GM19238 (cell line): ENCODE measurements at regions not wholly inside any gene's neighbourhood (a gene's known extent, or its start where the extent isn't known, plus 50 kb on each side); places are given as distances from the start of the nearest gene placed in this dataset.

ENCODE experiments used
- DNase-seq: peaks from one replicate; pipeline ENCODE4 v3.0.0; 2011; ENCODE audit warnings: low spot score; ENCODE audit not compliant: insufficient read length

DNA sequence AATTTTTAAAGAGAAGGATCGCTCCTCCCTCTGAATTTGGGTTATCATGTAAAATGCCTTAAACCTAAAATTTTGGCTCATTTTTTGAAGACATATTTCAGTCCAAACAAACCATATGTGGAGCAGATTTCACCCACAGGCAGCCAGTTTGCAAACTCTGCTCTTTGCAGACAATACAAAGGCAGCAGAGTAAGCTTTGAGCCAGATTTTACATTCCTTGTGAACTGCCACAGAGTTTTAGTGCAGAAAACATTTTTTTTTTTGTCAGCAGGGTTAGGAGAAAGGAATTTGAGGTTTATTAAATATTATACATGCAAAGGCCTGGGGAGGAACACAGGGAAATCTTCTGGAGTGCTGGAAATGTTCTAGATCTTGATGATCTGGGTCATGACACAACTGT lies 171.9 kb upstream of the FN1 start:
- DNase-seq = no peak

DNA sequence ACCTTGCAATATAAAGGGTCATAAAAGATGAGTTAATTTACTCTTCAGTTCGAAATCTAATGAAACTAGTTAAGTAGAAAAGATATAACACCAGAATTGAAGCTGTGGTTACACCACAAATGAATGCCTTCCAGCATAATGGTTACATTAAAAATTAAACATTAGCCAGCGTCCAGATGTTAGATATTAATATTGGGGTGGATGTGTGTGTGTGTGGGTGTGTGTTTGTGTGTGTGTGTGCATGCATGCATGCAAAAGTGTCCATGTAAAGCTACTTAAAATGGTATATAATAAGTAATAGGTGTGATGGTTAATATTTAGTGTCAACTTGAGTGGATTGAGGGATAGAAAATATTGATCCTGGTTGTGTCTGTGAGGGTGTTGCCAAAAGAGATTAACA lies 170.4 kb upstream of the FN1 start:
- DNase-seq = no peak

DNA sequence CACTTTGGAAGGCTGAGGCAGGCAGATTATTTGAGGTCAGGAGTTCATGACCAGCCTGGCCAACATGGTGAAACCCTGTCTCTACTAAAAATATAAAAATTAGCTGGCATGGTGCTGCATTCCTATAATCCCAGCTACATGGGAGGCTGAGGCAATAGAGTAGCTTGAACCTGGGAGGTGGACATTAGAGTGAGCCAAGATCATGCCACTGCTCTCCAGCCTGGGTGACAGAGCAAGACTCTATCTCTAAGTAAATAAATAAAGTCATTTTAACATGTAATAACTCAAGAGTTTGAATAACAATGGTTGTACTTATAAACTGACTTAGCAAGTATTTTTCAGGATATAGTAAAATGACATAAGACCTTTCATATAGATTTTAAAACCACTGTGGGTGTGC lies 169.3 kb upstream of the FN1 start:
- DNase-seq = no peak

DNA sequence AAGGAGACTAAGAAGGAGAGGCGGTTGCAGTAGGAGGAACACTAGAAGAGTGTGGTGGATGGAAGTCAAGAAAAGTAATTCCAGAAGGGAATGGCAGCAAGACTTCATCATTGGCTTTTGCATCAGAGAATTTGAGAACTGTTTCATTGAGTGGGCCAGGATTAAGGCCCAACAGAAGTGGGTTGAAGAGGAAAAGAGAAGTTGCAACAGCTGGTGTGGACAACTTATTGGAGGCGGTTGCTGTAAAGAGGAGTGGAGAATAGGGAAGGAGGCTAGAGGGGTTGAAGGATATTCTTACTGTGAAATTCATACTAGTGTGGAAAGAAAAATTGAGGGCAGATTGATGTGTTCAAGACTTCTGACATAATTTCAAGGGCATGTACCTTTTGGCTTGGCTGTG lies 168.7 kb upstream of the FN1 start:
- DNase-seq = no peak

DNA sequence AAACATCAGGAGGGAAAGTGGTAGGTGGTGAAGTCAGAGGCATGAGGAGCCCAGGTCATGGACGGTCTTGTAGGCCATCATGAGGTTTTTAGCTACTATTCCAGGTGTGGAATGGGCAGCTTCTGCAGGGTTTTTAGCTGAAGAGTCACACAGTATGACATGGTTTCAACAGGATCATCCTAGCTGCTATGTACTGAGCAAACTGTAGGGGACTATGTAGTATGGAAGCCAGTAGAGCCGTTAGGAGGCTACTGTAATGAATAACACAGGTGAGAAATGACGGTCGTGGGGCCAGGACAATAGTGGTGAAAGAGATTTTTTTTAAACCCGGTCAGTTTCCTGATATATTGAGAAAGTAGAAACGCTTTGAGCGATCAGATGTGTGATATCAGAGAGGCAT lies 167.6 kb upstream of the FN1 start:
- DNase-seq = no peak

DNA sequence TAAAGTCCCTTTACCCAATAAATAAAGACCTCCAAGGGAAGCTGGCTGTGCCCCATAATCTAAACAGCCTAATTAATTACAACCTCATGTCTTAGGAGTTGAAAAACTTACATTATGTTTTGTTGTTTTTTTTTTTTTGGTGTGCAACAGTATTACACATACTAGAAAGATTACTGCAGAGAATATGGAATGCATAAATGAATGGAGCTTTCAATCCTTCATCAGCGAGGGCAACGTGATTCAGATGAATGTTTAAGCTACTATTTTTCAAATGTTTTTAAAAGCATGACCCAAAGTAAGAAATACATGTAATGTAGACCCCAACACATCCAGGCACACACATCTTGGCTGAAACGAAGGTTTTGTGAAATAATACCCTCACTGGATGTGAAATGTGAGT lies 167.1 kb upstream of the FN1 start:
- no peak for DNase-seq

DNA sequence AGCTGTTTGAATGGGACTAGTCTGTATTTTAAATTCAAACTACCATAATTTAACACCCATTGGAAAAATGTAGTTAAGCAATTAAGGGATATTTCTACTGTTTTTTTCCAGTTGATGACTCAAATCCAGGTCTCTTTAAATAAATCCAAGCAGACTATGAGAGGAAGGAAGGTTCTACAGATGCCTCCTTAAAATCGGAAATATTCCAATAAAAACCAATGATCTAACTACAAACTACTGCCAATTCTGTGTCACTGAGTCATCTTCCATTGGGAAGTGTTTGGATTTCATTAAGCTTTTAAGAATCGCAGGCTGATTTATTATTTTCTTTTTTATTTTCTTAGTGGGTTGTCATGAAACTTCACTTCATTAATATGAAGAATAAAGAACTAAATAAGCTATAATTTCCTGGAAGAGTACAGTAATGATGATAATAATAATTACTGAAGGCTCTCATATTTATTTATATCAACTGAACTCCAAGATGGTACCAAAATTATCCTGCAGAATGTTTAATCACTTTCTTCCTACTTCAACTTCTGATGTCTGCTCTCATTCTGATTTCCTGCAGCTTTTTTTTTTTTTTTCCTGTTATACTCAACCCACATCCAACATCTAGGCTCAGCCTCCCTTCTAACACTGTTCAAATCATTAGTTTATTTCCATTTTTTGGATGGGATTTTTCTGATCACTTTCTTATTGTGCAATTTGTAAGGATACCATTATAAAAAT lies 166.3 kb upstream of the FN1 start:
- DNase-seq = no peak

DNA sequence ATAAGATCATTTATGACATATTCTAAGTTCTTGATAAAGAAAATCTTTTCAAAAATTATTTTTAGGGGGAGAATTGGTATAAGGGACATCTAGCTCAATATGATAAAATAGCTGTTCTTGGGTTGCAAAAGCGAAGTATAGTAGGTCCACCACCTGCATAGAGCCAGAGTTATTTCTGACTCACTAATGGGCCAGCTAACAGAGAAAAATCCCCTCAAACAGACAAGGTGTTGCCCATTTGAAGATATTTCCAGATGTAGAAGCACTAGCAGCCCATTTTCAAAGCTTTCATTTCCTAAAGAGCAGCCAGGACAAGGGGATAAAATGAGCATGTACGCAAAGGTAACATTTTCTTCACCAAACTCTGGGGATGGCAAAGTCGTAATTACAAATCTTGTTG lies 165.7 kb upstream of the FN1 start:
- DNase-seq = no peak

DNA sequence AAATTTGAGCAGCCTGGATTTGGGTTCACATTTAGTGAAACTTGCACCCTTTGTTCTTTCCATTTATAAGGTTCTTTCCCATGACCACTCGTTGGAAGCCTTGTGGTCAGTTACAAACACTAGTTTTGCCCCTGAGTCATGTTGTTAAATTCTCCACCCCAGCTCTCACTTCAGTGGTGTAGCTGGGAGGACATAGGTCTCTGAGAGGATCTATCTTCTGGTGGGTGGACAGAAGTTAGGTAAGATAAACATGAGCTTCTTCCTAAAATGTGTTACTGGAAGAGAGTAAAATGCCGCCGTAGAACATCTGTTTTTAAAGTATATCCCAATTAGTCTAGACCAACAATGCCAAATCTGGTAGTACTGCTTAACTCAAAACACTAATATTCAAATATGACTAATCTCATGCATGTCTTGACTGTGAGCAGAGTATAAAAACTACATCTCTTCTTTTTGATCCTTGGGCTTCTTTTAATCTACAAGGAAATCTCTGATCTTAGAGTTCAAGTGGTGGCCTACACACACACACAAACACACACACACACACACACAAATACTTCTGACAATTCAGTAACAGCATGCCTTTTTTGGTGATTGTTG lies 162.6 kb upstream of the FN1 start:
- DNase-seq = no peak

DNA sequence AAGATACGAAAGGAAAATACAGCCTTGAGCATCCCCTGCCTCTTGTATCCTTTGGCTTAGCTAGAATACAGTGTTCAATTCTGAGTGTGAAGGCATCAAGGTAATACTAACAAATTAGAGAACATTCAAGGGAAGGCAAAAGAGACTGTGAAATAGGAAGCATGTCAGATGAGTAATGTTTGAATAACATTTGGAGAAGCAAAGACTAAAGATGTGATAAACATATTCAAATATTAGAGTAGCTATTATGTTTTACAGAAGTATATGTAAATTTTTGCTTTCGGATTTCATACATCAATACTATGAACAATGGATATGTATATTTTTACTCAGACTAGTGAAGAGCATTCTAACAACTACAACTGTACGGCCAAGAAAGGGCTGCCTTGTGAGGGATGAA lies 161.7 kb upstream of the FN1 start:
- DNase-seq = no peak

DNA sequence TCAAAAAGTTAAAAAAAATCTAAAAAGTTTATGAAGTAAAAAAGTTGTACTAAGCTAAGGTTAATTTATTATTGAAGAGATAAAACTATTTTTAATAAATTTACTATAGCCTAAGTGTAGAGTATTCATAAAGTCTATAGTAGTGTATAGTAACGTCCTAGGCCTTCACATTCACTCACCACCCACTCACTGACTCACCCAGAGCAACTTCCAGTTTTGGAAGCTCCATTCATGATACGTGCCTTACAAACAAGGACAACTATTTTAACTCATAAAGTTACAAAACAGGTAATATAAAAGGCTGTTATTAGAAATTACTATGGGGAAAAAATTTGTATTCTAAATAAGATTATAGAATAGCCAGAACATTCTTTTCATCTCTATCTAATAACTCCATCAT lies 158.9 kb upstream of the FN1 start:
- DNase-seq = no peak

DNA sequence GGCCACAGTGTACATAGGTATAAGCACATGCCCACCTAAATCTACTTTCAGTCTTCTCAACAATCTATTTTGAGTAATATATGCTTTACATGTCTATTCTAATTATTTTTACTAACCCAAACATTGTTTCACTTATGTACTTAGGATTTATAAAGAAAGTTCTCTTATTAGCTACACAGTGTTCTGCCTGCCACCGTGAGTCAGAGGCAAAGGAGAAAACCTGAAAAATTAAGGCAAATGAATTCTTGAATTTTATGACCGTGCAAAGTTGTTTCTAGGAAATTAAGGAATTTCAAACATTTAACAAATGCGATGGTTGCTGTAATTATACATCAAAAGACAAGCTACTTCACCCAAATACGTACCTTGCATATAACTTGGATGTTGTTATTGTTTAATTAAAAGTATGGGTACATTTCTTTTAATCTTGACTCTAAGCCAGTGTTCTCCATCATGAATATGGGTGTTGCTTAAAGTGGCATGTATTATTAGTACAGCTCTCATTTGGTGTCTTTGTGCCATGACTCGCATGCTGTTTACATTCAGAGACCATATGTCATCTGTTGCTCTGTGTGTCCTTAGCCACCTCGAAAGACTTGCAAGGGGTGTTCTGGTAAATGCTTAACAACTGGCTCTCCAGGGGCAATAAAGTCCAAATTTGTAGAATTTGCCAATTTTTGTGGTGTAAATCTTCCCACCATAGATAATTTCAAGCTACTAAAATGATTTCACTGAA lies 154.3 kb upstream of the FN1 start:
- DNase-seq = no peak

DNA sequence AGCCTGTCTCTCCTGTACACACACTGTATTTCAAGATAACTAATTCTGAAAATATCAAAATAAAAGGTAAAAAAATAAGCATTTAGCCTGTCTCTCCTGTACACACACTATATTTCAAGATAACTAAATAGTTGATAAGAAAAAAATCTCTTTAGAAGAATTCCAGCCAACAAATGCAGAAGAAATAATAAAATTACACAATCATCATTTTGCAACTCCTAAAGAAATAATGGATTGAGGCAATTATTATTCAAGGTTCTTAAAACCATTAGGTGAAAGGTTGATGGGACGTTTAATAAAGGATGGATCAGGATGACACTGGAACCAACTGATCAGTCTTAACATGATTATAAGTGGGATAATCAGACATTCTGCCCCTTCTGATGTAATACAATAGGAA lies 148.0 kb upstream of the FN1 start:
- no peak for DNase-seq

DNA sequence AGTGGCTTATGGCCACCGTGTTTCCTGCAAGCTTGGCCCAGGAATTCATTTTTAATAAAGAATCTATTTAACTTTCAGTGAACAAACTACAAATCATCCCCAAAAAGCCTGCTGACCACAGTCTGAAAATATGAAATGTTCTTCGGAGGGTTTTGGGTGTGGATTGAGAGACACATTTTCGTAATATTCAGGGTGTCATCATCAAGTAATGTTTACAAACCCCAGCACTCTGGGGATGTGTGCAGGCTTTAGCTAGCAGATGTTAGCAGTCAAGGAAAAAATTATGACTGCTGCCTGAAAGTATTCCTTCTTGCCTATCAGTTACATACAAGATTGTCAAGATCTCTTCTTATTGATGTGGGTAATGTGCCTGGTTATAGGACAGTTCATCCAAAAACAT lies 143.9 kb upstream of the FN1 start:
- DNase-seq = no peak

DNA sequence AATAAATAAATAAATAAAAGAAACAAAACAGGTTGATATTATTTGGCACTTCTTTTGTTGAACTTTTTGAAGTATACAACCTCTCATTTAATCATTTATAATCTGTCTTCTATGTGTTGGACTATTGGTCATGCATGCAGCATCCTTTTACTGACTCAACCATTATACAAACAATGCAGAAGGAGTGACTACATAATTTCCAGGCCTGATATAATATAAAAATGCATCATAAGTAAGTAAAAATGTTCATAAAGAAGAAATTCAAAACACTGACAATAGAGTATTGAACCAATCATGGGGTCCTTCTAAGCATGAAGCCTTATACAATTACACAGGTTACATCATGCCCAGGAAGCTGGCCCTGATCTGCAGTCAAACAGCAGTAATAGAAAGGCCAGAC lies 141.5 kb upstream of the FN1 start:
- no peak for DNase-seq

DNA sequence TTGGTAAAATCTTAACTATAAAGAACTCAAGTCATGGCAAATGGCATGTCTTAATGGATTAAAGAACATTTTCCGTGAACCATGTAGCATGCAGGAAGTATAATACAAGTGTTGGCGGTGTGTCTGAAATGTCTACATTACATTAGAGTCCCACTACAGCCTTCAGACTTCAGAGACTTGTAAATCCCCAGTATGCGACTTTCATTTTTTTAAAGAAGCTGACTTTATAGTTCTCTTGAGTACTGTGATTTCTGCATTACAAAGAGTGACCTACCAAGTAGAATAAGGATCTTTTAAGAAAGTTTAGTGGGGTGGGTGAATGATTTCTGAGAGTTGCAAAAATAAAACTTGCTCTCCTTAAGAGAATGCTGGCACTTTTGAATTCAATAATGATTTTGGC lies 140.7 kb upstream of the FN1 start:
- no peak for DNase-seq

DNA sequence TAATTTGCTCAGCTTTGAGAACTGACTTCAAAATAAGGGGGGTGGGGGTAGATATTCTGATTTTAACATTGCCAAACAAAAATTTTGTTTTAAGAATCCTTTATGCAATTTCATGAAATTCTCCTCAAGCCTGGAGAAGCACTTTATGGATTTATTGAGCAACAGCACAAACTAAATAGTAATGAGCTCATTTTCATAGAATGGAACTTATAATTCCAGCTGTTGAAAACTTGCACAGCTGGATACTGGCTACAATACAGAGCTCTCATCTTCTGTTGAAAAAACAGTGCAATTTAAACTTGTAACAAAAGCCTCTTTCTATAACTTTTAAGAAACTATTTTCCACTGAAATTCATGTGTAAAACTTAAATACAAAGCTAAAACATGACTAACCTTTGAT lies 137.6 kb upstream of the FN1 start:
- no peak for DNase-seq

DNA sequence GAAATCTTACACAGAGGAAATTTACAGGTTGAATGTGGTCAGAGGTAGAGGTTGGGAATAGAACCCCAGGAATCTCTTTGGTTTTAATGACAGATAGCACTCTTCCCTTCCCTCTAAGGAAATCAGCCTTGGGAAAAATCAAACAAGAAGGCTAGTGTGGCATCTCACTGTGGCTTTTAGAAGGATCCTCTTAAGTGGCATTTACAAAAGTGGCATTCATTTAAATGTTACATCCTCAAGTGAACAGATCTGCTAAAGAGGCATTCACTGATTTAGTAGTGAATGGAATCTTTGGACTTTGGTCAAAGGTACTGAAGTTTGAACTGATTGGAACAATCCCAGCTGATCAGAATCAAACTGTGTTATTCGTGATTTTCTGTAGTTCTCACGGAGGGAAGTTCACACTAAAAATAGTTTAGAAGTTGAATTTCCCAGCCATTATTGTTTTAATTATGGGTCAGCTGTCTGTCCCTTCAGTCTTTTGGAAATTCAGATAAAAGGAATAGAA lies 136.5 kb upstream of the FN1 start:
- no peak for DNase-seq

DNA sequence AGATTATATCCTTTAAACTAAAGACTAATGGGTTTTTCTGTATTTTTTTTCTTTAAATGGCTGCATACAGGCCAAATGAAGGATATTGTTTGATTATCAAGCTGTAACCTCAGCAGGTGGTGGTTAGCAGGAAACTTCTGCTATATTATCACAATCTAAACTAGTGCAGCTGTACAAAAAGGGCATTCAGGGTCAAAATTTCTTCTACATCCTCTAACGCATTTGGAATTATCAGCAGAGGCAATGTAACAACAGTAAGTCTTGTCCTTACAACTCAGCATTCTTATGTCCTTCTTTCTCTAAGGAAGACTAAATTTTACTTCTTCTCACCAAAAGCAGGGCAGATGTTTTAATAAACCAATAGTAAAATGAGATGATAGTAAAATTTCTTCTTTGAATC lies 135.8 kb upstream of the FN1 start:
- no peak for DNase-seq

DNA sequence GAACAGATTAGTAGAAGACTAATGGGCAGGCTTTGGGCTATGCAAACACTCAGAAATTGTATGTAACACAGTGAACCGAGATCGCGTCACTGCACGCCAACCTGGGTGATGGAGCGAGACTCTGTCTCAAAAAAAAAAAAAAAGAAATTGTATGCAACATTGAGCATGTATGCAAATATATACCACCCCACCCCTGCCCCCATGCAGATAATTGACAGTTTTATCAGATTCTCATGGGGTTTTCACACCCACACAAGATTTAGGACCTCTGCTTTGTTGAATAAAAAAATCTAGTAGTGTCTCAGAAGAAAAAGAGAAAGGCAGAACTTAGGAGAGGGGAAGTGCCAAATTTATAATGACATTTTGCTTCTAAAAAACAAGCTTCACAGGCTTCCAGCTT lies 131.6 kb upstream of the FN1 start:
- no peak for DNase-seq

DNA sequence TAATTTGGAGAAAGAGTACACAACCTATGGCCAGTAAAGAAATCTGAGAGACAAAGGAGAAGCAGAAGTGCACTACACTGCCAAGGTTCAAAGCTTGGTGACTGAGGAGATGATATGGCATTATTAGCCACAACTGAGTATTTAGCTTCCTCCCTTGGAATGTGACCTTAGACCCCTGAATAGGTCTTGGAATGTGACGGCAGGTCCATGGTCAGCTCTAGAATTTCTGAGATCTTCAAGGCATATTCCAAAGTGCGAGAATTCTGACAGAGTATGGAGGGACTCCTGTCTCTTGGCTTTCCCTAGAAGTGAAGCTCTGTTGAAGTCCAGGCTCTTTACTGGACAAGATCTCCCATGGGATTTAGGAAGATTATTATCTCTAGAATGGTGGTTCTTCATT lies 130.0 kb upstream of the FN1 start:
- no peak for DNase-seq

DNA sequence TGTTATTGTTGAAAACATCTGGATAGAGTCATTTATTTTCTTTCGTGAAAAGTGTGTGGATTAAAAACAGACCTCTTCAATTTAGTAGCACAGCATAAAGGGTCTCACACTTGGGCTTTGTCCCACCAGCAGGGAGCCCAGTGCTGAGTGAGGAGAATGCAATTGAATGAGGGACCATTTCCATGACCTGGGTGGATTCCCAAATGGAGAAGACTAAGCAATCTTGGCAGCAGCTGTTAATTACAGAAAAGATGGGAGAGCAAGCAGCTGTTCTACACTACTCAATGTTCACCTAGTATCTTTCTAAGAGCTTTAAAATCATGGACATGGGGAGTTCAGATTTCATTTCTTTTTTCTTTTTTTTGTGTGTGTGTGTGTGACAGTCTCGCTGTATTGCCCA lies 121.8 kb upstream of the FN1 start:
- DNase-seq = no peak

DNA sequence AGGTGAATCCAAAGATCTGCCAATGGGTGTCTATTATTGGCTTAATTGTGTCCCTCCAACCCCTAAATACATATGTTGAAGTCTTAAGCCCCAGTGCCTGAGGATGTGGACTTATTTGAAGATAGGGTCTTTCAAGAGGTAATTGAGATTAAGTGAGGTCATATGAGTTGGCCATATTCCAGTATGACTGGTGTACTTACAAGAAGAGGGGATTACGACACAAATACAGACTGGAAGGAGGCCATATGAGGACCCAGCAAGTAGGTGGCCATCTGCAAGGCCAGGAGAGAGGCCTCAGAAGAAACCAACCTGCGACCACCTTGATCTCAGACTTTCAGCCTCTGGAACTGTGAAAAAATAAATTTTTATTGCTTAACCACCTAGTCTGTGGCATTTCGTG lies 121.1 kb upstream of the FN1 start:
- DNase-seq = no peak
